HCT116 (cell line): ENCODE measurements at regions not wholly inside any gene's neighbourhood (a gene's known extent, or its start where the extent isn't known, plus 50 kb on each side); places are given as distances from the start of the nearest gene placed in this dataset.

Experiments
- CEBPB ChIP-seq: IDR thresholded peaks from 2 replicates; pipeline ENCODE4 v1.6.1; 2012; ENCODE audit warnings: low read depth
- CTCF ChIP-seq, 3 experiments: fragments of 200-600 bp in 1 of 3; sonication (generic) in 1 of 3; IDR thresholded peaks in 2 of 3; conservative IDR thresholded peaks in 1 of 3; 2 replicates each; pipeline ENCODE4 v1.5.1; 2012 to 2017; ENCODE audit warnings: low read depth in 2 of 3, low read length in 2 of 3, antibody characterized with exemption in 1 of 3, borderline replicate concordance in 1 of 3, control low read depth in 1 of 3, mild to moderate bottlenecking in 1 of 3, mixed read lengths in 1 of 3, mixed run types in 1 of 3, moderate library complexity in 1 of 3; ENCODE audit not compliant: insufficient read depth in 1 of 3
- MAX ChIP-seq: IDR thresholded peaks from 2 replicates; pipeline ENCODE4 v1.6.1; 2012
- POLR2A ChIP-seq: IDR thresholded peaks from 2 replicates; pipeline ENCODE4 v1.7.0; 2011; ENCODE audit warnings: borderline replicate concordance; ENCODE audit not compliant: insufficient read depth, insufficient read length; ENCODE audit errors: extremely low read depth
- POLR2AphosphoS5 ChIP-seq: IDR thresholded peaks from 2 replicates; pipeline ENCODE4 v1.6.1; 2011; ENCODE audit warnings: mild to moderate bottlenecking, low read depth, low read length, moderate library complexity
- RAD21 ChIP-seq: IDR thresholded peaks from 2 replicates; pipeline ENCODE4 v1.6.1; 2012; ENCODE audit warnings: low read depth, mild to moderate bottlenecking
- TCF7L2 ChIP-seq: IDR thresholded peaks from 2 replicates; pipeline ENCODE4 v1.7.0; 2011; ENCODE audit warnings: borderline replicate concordance, inconsistent platforms; ENCODE audit not compliant: insufficient read depth, insufficient read length; ENCODE audit errors: extremely low read depth
- ZNF274 ChIP-seq: fragments of 200-500 bp; sonication (Bioruptor generic); IDR thresholded peaks from 2 replicates; pipeline ENCODE4 v1.6.1; 2014; ENCODE audit warnings: mild to moderate bottlenecking, low read depth, low read length, inconsistent platforms

DNA sequence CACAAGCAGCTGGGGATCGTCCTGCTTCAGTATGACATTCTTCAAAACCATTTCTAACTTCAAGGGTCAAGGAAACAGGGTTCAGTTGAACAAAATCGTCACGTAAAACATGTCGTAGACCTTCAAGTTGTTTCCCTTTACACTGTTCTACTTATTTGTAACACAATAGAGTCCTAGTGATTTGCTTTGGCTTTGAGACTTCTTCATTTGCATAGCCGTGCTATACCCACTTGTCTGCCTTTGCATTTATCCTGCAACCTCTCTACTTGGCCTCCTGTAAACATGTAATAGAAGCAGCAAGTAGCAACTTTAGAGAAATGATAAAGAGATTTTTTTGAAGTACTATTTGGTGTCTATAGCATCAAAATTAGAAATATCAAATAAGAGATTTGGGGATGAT is 194.9 kb downstream of the SLC7A11 start:
- TF ChIP-seq ZNF274 (no peak), TCF7L2 (no peak), CTCF (IDR thresholded peaks at IDR 0.05 in 2 of 3, conservative IDR thresholded peaks at IDR 0.05 in 1 of 3; ENCODE audit: borderline replicate concordance in 1 of 3, insufficient read depth in 1 of 3, low read depth in 2 of 3, low read length in 2 of 3) (no peak), RAD21 (no peak), POLR2AphosphoS5 (no peak), POLR2A (no peak), MAX (no peak), CEBPB (no peak)
